Hepatocyte (in vitro differentiated cells): ENCODE measurements at regions not wholly inside any gene's neighbourhood (a gene's known extent, or its start where the extent isn't known, plus 50 kb on each side); places are given as distances from the start of the nearest gene placed in this dataset.

ENCODE experiments used
- DNase-seq: peaks from one replicate; pipeline ENCODE4 v3.0.0-alpha.2; 2016; ENCODE audit warnings: low spot score
- H2AFZ ChIP-seq: fragments of 200-600 bp; sonication (generic); 2 replicates; pipeline ENCODE4 v1.6.0; 2016; ENCODE audit warnings: antibody characterized with exemption, mild to moderate bottlenecking
- H3K27ac ChIP-seq: fragments of 200-600 bp; sonication (generic); 2 replicates; pipeline ENCODE4 v1.5.1; 2016; ENCODE audit warnings: mild to moderate bottlenecking
- H3K27me3 ChIP-seq: fragments of 200-600 bp; sonication (generic); 2 replicates; pipeline ENCODE4 v1.6.1; 2016
- H3K36me3 ChIP-seq: fragments of 200-600 bp; sonication (generic); replicated peaks from 2 replicates; pipeline ENCODE4 v1.5.1; 2016; ENCODE audit warnings: low read depth; ENCODE audit not compliant: insufficient read depth
- H3K4me1 ChIP-seq: fragments of 200-600 bp; sonication (generic); 2 replicates; pipeline ENCODE4 v1.5.1; 2016; ENCODE audit warnings: mild to moderate bottlenecking, moderate library complexity; ENCODE audit not compliant: insufficient read depth
- H3K4me2 ChIP-seq: fragments of 200-600 bp; sonication (generic); 2 replicates; pipeline ENCODE4 v1.6.0; 2016
- H3K4me3 ChIP-seq: fragments of 200-600 bp; sonication (generic); 2 replicates; pipeline ENCODE4 v1.5.1; 2016; ENCODE audit warnings: mild to moderate bottlenecking
- H3K79me2 ChIP-seq: fragments of 200-600 bp; sonication (generic); 2 replicates; pipeline ENCODE4 v1.6.0; 2017; ENCODE audit warnings: mild to moderate bottlenecking
- H3K9me2 ChIP-seq: fragments of 200-600 bp; sonication (generic); replicated peaks from 2 replicates; pipeline ENCODE4 v1.6.0; 2017; ENCODE audit warnings: mild to moderate bottlenecking; ENCODE audit not compliant: insufficient read depth
- H3K9me3 ChIP-seq: fragments of 200-600 bp; sonication (generic); 2 replicates; pipeline ENCODE4 v1.5.1; 2016; ENCODE audit warnings: low read depth, mild to moderate bottlenecking
- H4K20me1 ChIP-seq: fragments of 200-600 bp; sonication (generic); 2 replicates; pipeline ENCODE4 v1.6.0; 2016; ENCODE audit warnings: mild to moderate bottlenecking; ENCODE audit not compliant: insufficient read depth, poor library complexity, severe bottlenecking
- EZH2 ChIP-seq: fragments of 200-600 bp; sonication (generic); IDR thresholded peaks from 2 replicates; pipeline ENCODE4 v1.6.1; 2016; ENCODE audit warnings: antibody characterized with exemption, mild to moderate bottlenecking, borderline replicate concordance
- EZH2phosphoT487 ChIP-seq: fragments of 200-600 bp; sonication (generic); IDR thresholded peaks from one replicate; pipeline ENCODE4 v1.6.1; 2018; ENCODE audit warnings: antibody characterized with exemption, mild to moderate bottlenecking, low read depth, moderate library complexity; ENCODE audit not compliant: unreplicated experiment, severe bottlenecking
- WGBS: methylation state at CpG from one replicate; pipeline ENCODE4 v1.1.6; 2016; ENCODE audit warnings: low lambda C conversion rate; ENCODE audit errors: missing lambda C conversion rate; 5-methylcytosine and 5-hydroxymethylcytosine counted together
- TF ChIP-seq, protein P1 (sequence below): fragments of 200-600 bp; sonication (generic); IDR thresholded peaks from 2 replicates; pipeline ENCODE4 v1.5.1; 2016; ENCODE audit warnings: antibody characterized with exemption, mild to moderate bottlenecking; ENCODE audit not compliant: poor library complexity

DNA sequence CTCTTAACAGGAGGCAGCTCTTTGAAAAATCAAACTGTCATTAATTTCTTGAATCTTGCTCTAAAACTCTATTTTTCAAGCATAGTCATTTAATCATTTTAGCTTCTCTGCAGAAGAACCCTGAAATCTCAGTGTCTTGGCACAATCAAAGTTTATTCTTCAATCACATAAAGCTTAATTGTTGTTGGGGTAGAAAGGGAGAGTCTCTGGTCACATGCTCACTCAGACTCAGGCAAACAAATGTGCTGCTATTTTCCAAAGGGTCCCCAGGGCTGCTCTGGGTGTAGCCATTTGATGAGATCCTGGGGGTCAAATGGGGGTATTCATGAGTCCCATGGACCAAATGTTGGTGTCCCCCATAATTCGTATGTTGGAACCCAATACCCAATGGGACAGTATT, 114.8 kb downstream of the MSX2 start:
- Histone ChIP-seq H3K9me2 (no peaks in the 10 kb centered on the region), H3K4me2 (no peak overlapping the region), H3K27ac (no peak overlapping the region), H3K4me3 (no peak overlapping the region), H3K27me3 (no peaks in the 10 kb centered on the region), H3K79me2 (no peaks in the 10 kb centered on the region), H2AFZ (no peak overlapping the region), H3K36me3 (no peaks in the 10 kb centered on the region), H3K4me1 (no peaks in the 10 kb centered on the region), H4K20me1 (no peaks in the 10 kb centered on the region), H3K9me3 (no peaks in the 10 kb centered on the region)
- WGBS: 100% methylated on average over 1 of the region's 1 CpG
- no peak for DNase-seq
- TF ChIP-seq EZH2phosphoT487: no peak
- TF ChIP-seq EZH2: no peak
- TF ChIP-seq, protein P1, sequence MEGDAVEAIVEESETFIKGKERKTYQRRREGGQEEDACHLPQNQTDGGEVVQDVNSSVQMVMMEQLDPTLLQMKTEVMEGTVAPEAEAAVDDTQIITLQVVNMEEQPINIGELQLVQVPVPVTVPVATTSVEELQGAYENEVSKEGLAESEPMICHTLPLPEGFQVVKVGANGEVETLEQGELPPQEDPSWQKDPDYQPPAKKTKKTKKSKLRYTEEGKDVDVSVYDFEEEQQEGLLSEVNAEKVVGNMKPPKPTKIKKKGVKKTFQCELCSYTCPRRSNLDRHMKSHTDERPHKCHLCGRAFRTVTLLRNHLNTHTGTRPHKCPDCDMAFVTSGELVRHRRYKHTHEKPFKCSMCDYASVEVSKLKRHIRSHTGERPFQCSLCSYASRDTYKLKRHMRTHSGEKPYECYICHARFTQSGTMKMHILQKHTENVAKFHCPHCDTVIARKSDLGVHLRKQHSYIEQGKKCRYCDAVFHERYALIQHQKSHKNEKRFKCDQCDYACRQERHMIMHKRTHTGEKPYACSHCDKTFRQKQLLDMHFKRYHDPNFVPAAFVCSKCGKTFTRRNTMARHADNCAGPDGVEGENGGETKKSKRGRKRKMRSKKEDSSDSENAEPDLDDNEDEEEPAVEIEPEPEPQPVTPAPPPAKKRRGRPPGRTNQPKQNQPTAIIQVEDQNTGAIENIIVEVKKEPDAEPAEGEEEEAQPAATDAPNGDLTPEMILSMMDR: no peak

DNA sequence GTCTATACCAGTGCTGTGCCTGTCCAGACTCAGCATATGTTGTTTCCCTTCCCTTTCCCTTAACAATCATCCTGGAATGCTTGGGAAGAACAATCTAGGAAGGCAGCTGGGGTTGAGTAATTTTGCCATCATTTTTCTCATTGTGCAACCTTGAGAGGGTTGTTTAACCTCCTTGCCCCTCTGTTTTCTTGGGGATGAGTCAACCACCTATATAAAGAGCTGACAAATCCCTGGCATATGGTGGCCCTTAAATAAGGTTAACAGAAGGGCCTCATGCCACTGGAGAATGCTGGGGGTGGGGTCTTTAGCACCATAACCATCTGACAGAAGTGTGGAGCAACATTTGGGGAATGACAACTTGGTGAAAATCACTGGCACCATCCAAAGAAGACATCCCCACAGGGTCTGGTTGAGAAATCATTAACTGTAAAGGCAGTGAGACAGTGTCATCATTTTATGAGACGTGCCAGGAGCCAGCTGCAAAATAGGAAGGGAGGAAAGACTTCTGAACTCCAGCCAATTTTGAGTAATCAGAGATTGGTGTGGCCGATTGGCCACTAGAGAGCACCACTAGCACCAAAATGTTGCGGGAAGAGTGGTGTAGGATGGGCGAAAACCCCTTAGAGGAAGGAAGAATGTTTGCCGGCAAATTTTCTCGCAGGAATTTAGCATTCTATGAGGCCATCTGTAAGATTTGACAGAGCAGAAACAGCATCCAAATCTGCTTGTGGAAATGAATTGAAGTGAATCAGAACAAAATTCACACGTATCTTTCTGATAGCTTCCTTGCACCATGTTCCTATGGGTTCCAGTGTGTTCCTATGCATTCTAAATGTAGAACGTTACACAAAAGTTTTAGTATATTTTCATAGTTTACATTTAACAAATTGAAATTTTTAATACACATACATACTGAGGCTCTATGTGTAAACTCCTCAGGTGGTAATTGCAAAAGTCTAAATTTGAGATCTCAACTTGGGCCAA, 113.8 kb downstream of the MSX2 start:
- no peaks in the 10 kb centered on the region for H3K9me3 ChIP-seq
- H3K4me1 ChIP-seq: no peaks in the 10 kb centered on the region
- peak; percentile 29 for DNase-seq
- H3K36me3 ChIP-seq: no peaks in the 10 kb centered on the region
- no peak overlapping the region for H3K27ac ChIP-seq
- no peaks in the 10 kb centered on the region for H3K9me2 ChIP-seq
- H4K20me1 ChIP-seq: no peaks in the 10 kb centered on the region
- no peak overlapping the region for H3K4me3 ChIP-seq
- H2AFZ ChIP-seq: no peak overlapping the region
- 55% methylated on average over 8 of the region's 8 CpGs for WGBS
- H3K27me3 ChIP-seq: no peaks in the 10 kb centered on the region
- TF ChIP-seq EZH2phosphoT487: no peak
- TF ChIP-seq, protein P1: peak; percentile 38
- H3K79me2 ChIP-seq: no peaks in the 10 kb centered on the region
- no peak overlapping the region for H3K4me2 ChIP-seq

DNA sequence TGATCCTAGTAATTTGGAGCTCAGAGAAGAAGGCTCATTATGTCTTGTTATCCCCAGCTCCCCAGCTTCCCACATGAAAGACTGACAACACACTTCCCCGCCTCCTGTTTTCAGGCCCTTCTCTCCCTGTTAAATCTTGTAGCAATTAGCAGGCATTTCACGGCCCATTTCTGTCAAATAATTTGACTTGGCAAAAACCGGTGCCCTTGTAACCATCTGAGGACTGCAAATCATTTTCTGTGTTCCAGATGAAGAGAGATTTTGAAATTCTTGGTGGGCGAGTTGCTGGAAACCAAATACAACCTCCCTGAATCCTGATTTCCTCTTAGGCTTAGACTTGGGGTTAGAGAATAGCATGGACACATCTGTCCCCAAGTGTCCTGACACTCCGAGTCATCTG, 109.7 kb downstream of the MSX2 start:
- 74% methylated on average over 5 of the region's 5 CpGs for WGBS
- no peak for DNase-seq
- H3K4me2 ChIP-seq: no peak overlapping the region
- no peak overlapping the region for H3K4me3 ChIP-seq
- no peaks in the 10 kb centered on the region for H3K9me2 ChIP-seq
- H4K20me1 ChIP-seq: no peaks in the 10 kb centered on the region
- H2AFZ ChIP-seq: no peak overlapping the region
- no peaks in the 10 kb centered on the region for H3K4me1 ChIP-seq
- H3K79me2 ChIP-seq: no peaks in the 10 kb centered on the region
- TF ChIP-seq, protein P1: no peak
- TF ChIP-seq EZH2phosphoT487 (no peak), EZH2 (no peak)
- H3K27ac ChIP-seq: no peak overlapping the region
- no peaks in the 10 kb centered on the region for H3K9me3 ChIP-seq
- H3K36me3 ChIP-seq: no peaks in the 10 kb centered on the region
- H3K27me3 ChIP-seq: no peaks in the 10 kb centered on the region
